Gastrocnemius medialis (tissue), 4 donors: ENCODE measurements at regions not wholly inside any gene's neighbourhood (a gene's known extent, or its start where the extent isn't known, plus 50 kb on each side); places are given as distances from the start of the nearest gene placed in this dataset.

Experiments
- CTCF ChIP-seq, 5 experiments: fragments of 450-650 bp in 3 of 5; fragments of 200-600 bp in 2 of 5; sonication (generic) in 2 of 5; IDR thresholded peaks in 4 of 5; conservative IDR thresholded peaks in 1 of 5; 1 replicate in 4 of 5; 2 replicates in 1 of 5; pipeline ENCODE4 v1.5.1; 2016 to 2019; ENCODE audit warnings: antibody characterized with exemption in 5 of 5, mild to moderate bottlenecking in 3 of 5, moderate library complexity in 3 of 5
- POLR2A ChIP-seq, 2 donors: fragments of 450-650 bp; IDR thresholded peaks; one replicate each; pipeline ENCODE4 v1.6.1; 2017; ENCODE audit warnings: antibody characterized with exemption in 2 of 2, mild to moderate bottlenecking in 2 of 2, moderate library complexity in 2 of 2

GRCh38 chr12:66863276-66863675 is 184.4 kb upstream of the GRIP1 start:
- TF ChIP-seq POLR2A (IDR thresholded peaks at IDR 0.05) (no peak), CTCF (IDR thresholded peaks at IDR 0.05 in 4 of 5, conservative IDR thresholded peaks at IDR 0.05 in 1 of 5) (no peak)
